ENCODE measurements at regions not wholly inside any gene's neighbourhood (a gene's known extent, or its start where the extent isn't known, plus 50 kb on each side); places are given as distances from the start of the nearest gene placed in this dataset.

DNA sequence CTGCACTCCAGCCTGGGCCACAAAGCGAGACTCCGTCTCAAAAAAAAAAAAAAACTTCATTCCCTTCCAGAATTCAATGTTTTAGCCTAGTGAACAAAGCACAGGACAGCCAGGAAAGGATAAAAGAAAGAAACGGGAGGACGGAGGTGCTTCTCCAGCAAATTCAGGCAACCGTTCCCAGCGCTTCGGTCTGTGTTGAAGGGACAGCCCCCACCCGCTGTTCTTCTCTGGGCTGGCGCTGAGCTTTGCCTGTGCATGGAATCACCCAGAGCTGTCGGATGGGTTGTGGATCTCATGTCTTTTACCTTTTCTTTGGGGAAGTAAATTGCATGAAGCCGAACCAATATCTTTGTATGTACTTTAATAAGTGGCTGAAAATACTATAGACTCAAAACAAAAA lies 248.4 kb upstream of the IRX2 start:
- TF ChIP-seq, protein P1, sequence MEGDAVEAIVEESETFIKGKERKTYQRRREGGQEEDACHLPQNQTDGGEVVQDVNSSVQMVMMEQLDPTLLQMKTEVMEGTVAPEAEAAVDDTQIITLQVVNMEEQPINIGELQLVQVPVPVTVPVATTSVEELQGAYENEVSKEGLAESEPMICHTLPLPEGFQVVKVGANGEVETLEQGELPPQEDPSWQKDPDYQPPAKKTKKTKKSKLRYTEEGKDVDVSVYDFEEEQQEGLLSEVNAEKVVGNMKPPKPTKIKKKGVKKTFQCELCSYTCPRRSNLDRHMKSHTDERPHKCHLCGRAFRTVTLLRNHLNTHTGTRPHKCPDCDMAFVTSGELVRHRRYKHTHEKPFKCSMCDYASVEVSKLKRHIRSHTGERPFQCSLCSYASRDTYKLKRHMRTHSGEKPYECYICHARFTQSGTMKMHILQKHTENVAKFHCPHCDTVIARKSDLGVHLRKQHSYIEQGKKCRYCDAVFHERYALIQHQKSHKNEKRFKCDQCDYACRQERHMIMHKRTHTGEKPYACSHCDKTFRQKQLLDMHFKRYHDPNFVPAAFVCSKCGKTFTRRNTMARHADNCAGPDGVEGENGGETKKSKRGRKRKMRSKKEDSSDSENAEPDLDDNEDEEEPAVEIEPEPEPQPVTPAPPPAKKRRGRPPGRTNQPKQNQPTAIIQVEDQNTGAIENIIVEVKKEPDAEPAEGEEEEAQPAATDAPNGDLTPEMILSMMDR (conservative IDR thresholded peaks at IDR 0.05; ENCODE audit: low read length) = no peak
- TF ChIP-seq EZH2phosphoT487 (IDR thresholded peaks at IDR 0.05; ENCODE audit: borderline replicate concordance) = no peak

All from Loucy (cell line).